ENCODE measurements at regions not wholly inside any gene's neighbourhood (a gene's known extent, or its start where the extent isn't known, plus 50 kb on each side); places are given as distances from the start of the nearest gene placed in this dataset.
A peak's percentile ranks its signal among the peaks of the same experiment; 100 is the strongest.

DNA sequence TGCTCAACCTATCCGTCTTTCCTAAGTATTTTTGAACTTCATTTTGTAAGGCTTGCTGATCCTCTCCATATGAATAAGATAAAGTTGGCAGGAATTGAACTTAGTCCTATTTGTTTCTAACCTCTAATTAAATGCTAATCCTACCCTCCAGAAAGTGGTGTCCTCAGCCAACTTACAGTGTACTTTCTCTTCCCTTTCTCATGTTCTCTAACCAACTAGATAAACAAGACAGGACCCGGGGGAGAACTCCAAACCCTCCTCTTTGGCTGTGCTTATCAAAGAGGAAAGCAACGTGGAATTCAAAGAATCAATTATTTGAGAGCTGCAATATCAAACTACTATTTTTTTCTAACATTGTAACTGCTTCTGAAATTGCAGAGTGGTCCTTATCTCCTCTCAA is 56.5 kb upstream of the NRSN1 start:
- peak; percentile 28 for DNase-seq

DNA sequence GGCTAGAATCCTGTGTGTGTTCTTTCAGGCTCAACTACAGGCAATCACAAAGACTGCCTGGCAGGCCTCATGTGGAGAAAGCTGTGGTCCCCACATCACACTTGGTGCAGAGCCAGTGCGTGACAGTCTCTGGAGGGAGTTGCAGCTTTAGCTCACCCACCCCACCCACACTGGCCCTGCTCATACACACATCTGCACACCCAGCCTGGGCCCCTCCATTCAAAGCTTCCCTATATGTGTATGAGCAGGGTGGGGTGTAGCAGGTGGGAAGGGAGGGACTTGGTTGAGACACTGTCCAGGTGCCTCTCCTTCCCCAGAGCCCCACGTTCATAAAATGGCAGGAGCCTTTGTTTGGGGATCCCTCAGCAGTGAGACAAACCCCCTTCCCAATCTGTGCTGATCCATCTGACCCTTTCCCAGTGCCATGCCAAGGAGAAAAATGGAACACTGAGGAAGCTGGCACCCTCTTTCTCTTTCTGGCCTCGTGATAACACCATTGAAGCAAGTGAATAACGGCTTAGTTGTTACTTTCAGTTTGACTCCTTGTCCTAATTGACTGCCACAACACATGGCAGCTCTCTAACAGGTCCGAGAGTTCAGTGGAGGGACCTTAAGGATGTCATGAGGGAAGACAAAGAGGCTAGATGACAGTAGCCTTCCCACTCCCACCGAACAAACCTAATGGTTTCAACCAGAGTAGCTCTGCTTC is 53.8 kb upstream of the NRSN1 start:
- no peak for DNase-seq

DNA sequence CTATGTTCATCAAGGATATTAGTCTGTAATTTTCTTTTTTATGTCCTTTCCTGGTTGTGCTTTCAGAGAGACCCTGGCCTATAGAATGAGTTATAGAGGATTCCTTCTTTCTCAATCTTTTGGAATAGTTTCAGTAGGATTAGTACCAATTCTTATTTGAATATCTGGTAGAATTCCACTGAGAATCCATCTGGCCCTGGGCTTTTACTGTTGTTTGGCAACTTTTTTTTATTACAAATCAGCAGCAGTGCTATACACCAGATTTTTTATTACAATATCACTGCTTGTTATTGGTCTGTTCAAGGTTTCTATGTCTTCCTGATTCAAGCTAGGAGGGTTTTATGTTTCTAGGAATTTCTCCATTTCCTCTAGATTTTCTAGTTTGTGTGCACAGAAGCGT is 50.0 kb upstream of the NRSN1 start:
- no peak for DNase-seq

Measured in eye (tissue), 1 donor.